GM19238 (cell line): ENCODE measurements at regions not wholly inside any gene's neighbourhood (a gene's known extent, or its start where the extent isn't known, plus 50 kb on each side); places are given as distances from the start of the nearest gene placed in this dataset.
"Not testable (repeated sequence)": the region's sequence is repeated elsewhere in the genome, so short reads cannot be mapped to it uniquely, and the experiment has no call there.

Source experiments
- DNase-seq: peaks from one replicate; pipeline ENCODE4 v3.0.0; 2011; ENCODE audit warnings: low spot score; ENCODE audit not compliant: insufficient read length

DNA sequence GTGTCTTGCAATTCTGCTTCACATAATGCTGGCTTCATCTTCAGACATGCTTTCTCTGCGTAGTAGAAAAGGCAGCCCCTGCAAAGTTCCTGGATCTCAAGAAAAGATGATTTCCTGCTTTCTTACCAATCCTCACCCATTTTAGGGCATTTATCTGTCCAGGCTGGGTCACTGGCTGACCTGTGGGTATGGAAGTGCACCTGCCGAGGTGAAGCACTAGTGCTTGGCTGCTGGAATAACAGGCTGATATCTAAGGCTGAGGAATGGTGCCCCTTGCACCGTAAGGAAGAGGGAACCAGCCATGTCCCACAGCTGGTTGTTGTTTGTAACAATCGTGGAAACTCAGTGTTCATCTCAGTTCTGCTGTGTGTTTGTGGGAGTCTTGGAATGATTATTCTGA lies 138.0 kb upstream of the KLF6 start:
- DNase-seq: no peak

- DNase-seq: no peak
These were observed 134.8 kb upstream of the KLF6 start for GRCh38 chr10:3919709-3920308.

- DNase-seq: not testable (repeated sequence)
These were observed 132.4 kb upstream of the KLF6 start for GRCh38 chr10:3917392-3917791.

- DNase-seq: no peak
These were observed 129.7 kb upstream of the KLF6 start for GRCh38 chr10:3914733-3915132.

DNA sequence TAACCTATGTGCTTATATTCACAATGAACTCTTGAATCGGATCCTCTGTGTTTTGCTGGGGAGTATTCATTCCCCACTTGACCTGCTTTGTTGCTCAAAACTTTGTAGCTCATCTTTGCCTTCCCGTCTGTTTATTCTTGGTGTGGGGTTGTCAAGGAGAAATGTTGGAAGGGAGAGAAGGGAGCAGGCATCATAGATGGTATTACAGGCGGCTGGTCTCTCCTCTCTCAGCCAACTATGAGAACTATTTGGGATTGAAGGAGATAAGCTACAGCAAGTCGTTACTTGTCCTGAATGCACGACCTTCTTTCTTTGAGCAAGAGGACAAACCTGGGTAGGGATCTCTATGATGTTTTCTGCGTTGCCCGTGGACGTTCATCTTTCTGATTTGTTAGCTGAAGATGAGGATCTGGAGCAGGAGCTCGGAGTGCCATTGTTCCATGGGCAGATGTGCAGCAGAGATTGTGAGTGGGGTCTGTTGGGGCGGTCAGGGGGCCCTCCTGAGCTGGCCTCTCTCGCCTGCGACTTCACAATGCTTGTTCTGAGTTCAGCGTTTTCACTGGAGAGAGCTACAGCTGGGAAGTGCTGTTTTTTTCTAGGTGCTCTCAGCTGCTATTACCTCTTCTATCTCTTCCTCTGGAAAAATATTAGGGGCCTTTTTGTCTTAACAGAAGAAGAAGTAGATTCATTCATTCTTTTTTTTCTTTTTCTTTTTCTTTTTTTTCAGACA lies 126.9 kb upstream of the KLF6 start:
- no peak for DNase-seq

DNA sequence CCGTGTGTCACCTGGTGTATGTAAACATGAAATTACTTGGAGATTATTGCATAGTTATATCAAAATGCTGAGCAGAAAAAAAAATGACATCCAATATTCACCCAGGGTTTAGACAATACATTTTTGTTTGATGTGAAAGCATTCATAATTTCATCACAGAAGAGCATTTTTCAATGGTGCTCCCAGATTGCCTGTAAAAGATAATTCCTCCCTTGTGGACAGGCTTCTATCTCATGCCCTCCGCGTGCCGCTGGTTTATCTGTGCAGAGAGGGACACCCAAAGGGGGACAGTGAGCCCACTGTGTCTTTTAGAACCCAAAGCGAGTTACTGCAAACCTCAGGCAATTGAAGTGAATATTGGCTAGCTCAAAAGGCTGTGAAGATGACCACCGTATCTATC lies 126.2 kb upstream of the KLF6 start:
- no peak for DNase-seq

DNA sequence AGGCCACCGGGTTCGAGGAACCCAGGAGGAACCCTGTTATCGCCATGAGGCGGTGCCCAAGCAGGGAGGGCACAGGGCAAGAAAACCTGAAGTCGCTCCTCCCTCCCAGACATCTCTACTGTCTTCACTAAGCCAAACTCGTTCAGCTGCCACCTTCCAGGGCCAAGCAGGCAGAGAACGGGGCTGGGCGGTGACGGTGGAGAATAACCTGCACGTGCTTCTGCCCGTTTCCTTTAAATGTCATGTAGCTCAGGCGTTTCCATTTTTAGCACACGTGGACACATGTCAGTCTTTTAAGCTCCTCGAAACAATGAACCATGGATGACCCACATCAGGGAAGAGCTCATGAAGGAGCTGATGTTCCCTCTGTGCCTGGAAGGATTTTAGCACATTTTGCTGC lies 124.3 kb upstream of the KLF6 start:
- DNase-seq: no peak

- DNase-seq: no peak
These were observed 123.2 kb upstream of the KLF6 start for GRCh38 chr10:3908183-3908582.

DNA sequence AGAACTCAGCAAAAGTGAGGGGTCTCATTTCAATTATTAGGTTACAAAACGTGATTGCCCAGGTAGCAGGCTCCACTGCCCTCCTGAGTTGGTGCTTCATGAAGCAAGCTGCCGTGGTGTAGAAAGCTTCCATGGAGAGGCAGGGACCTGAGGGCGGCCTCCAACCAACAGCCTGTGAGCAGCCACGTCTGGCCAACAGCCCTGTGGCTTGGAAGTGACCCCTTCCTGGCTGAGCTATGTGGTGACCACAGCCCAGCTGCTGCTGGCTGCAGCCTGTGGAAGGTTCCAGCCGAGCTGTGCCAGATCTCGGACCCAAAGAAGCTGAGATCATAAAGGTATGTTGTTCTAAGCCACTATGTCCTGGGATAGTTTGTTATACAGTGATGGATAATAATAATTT lies 122.5 kb upstream of the KLF6 start:
- DNase-seq: no peak

GRCh38 chr10:3906511-3907111 lies 121.6 kb upstream of the KLF6 start:
- DNase-seq: no peak

- DNase-seq: no peak
These were observed 119.5 kb upstream of the KLF6 start for GRCh38 chr10:3904419-3904960.

- no peak for DNase-seq
These were observed 117.9 kb upstream of the KLF6 start for GRCh38 chr10:3902809-3903410.

GRCh38 chr10:3902054-3902808 lies 117.2 kb upstream of the KLF6 start:
- DNase-seq: peak; percentile 40

DNA sequence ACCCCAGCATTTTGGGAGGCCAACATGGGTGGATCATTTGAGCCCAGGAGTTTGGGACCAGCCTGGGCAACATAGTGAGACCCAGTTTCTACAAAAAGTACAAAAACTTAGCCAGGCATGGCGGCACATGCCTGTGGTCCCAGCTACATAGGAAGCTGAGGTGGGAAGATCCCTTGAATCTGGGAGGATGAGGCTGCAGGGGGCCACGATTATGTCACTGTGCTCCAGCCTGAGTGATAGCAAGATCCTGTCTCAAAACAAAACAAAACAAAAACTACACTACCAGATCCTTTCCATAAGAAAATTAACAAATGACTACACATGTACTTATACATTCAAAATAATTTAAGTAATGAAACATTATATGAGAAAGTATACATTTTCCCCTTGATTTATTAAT lies 116.4 kb upstream of the KLF6 start:
- DNase-seq: no peak

DNA sequence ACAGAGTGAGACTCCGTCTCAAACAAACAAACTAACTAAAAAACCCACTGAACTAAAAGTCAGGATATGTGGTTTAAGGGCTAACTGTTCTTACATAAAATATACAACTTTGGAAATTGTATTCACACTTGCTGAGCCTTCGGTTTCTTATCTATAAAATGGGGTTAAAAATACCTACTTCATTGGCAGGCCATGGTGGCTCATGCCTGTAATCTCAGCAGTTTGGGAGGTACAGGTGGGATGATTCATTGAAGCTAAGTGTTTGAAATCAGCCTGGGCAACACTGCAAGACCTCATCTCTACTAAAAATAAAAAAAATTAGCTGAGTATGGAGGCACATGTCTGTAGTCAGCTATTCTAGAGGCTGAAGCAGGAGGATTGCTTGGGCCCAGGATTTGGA lies 115.4 kb upstream of the KLF6 start:
- DNase-seq: no peak

- no peak for DNase-seq
These were observed 113.8 kb upstream of the KLF6 start for GRCh38 chr10:3898821-3899220.

GRCh38 chr10:3897156-3897555 lies 112.1 kb upstream of the KLF6 start:
- DNase-seq: no peak

- DNase-seq: no peak
These were observed 111.2 kb upstream of the KLF6 start for GRCh38 chr10:3896161-3896560.

DNA sequence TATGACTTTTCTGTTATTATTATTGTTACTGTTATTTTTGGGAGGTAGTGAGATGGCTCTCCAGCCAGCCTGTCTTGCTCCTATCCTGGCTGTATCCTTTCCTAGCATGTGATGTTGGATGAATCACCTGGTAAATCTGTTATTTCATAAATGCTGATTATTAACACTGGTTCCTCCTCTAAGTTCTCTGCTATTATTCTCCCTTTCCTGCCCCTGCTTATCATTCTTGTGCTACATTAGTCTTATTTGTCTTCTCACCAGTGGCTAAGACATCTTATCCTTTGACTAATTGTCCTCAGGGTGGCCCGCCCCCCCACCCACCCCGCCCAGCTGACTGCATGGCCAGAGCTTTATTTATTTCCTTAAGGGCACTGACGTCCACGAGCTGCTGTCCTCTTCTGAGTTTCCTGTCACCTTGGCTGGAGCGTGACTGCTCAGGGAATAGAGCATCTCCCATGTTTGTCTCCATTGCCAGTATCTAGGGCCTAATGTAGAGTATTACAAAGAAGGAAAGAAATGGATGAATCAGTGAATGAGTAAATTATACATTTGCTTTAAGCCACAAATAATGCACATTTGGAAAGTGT lies 110.1 kb upstream of the KLF6 start:
- no peak for DNase-seq

DNA sequence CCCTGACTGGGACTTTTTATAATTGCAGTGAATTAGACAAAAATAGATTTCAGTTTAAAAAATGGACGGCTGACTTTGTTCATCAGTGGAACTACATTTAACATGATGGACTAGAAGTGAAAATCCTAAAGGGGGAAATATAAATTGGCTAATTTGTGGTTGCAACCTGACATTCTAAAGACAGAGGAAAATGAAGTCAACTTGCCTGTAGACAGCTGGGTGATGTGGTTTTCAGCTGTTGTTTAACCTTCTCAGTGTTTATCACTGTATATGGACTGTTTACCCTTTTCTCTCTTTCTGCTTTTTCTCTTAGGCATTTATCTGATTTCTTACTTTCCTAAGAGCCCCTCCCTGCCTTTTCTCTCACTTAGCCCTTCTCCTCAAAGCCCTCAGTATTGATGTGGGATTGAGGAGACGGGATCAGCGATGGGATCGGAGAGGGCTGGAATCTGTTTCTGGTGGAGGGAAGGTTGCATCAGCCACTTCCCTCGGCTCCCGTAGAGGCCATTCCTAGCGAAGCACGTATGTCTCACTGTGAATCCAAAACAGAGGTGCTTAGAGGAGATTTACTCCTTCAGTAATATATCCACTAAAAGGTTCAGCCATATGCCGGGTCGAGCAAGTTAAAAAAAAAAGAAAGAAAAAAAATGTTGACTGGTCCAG lies 109.0 kb upstream of the KLF6 start:
- DNase-seq: no peak
